ENCODE measurements at regions not wholly inside any gene's neighbourhood (a gene's known extent, or its start where the extent isn't known, plus 50 kb on each side); places are given as distances from the start of the nearest gene placed in this dataset.

DNA sequence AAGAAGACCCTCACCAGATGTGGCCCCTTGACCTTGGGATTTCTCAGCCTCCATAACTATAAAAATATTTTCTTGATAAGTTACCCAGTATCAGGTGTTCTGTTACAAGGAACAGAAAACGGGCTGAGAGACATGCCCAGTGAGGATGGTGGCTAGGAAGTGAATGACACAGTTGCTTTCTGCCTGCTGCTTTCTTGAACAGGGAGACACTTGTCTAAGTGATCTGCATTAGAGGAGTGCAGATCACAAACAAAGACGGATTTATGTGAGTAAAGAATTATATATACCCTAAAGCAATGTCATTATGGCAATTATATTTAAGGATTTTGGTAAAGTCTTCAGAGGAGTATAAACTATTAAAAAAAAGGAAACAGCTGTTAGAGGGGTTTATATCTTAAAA is 169.2 kb upstream of the AHR start:
- H2BK20ac ChIP-seq (ENCODE audit: low read length): no peak overlapping the region
- ChIA-PET POLR2A (ENCODE audit: partially characterized antibody) (no interaction called here), CTCF (ENCODE audit: partially characterized antibody) (interaction anchor here (1.1 kb wide), 1 partner anchor 146 kb away, joined by 3 read pairs; no protein-coding TSS in a partner anchor)
- no peaks in the 10 kb centered on the region for H3K79me1 ChIP-seq (ENCODE audit: low read depth, low read length)
- 94% methylated on average over 2 of the region's 2 CpGs; no CpG with 5 or more reads in 1 of the 2 experiments for WGBS, 2 experiments (ENCODE audit: extremely low coverage in 1 of 2, insufficient coverage in 1 of 2, insufficient read length in 1 of 2, insufficient replicate concordance in 2 of 2, low coverage in 1 of 2, low lambda C conversion rate in 2 of 2, missing lambda C conversion rate in 1 of 2)
- no peak overlapping the region for H3K23ac ChIP-seq (ENCODE audit: insufficient read length)
- H3K23me2 ChIP-seq (ENCODE audit: low read depth, low read length): no peaks in the 10 kb centered on the region
- no peak overlapping the region for H4K5ac ChIP-seq (ENCODE audit: insufficient read length, low read depth, low read length)
- H3K79me2 ChIP-seq (ENCODE audit: control insufficient read depth in 1 of 2, insufficient read depth in 2 of 2, low read length in 2 of 2): no peaks in the 10 kb centered on the region
- no peak overlapping the region for H3K27ac ChIP-seq (ENCODE audit: low read depth, low read length)
- H2BK5ac ChIP-seq (ENCODE audit: low read depth, low read length): no peak overlapping the region
- no peak overlapping the region for H3K56ac ChIP-seq (replicated peaks; ENCODE audit: insufficient read length, low read depth, low read length)
- H3K4me2 ChIP-seq (ENCODE audit: insufficient read depth in 1 of 2, low read depth in 2 of 2, low read length in 2 of 2): no peak overlapping the region
- no peak overlapping the region for H3K18ac ChIP-seq (ENCODE audit: extremely low read depth, low read length)
- H3K27me3 ChIP-seq (replicated peaks in 1 of 4; ENCODE audit: control insufficient read depth in 3 of 4, extremely low read depth in 1 of 4, insufficient read depth in 3 of 4, low read length in 3 of 4): no peaks in the 10 kb centered on the region
- no peak overlapping the region for H4K8ac ChIP-seq (ENCODE audit: extremely low read depth, insufficient read depth, low read length)
- H2AK5ac ChIP-seq (ENCODE audit: low read depth, low read length): no peak overlapping the region
- no peaks in the 10 kb centered on the region for H3K9me3 ChIP-seq (ENCODE audit: insufficient read depth in 2 of 2, low read depth in 1 of 2, low read length in 1 of 2)
- H2AFZ ChIP-seq (ENCODE audit: low read length): no peak overlapping the region
- H4K91ac ChIP-seq (replicated peaks; ENCODE audit: insufficient read length, low read length): no peak overlapping the region
- H3K14ac ChIP-seq (ENCODE audit: insufficient read length): no peak overlapping the region
- H3K4me3 ChIP-seq (ENCODE audit: extremely low read depth in 1 of 4, insufficient read depth in 2 of 4, low read depth in 3 of 4, low read length in 4 of 4): no peak overlapping the region
- no peak overlapping the region for H3K9ac ChIP-seq (replicated peaks in 1 of 4; ENCODE audit: extremely low read depth in 1 of 4, low read depth in 3 of 4, low read length in 3 of 4)
- H3K36me3 ChIP-seq (ENCODE audit: control insufficient read depth in 2 of 4, insufficient read depth in 4 of 4, low read length in 3 of 4): no peaks in the 10 kb centered on the region
- no peak overlapping the region for H3K4ac ChIP-seq (replicated peaks; ENCODE audit: insufficient read length, low read depth, low read length)
- H2BK15ac ChIP-seq (ENCODE audit: low read length): no peak overlapping the region
- FAIRE-seq (no peak), DNase-seq (ENCODE audit: low read depth in 1 of 2, low spot score in 2 of 2) (no peak)
- H2BK12ac ChIP-seq (ENCODE audit: low read depth, low read length): no peak overlapping the region
- no peaks in the 10 kb centered on the region for H4K20me1 ChIP-seq (replicated peaks in 1 of 2; ENCODE audit: control insufficient read depth in 1 of 2, insufficient read depth in 2 of 2, low read length in 2 of 2)
- no peaks in the 10 kb centered on the region for H3K4me1 ChIP-seq (replicated peaks in 1 of 4; ENCODE audit: control insufficient read depth in 3 of 4, insufficient read depth in 4 of 4, low read length in 3 of 4)
- H2BK120ac ChIP-seq (replicated peaks; ENCODE audit: low read depth, low read length): no peak overlapping the region
- TF ChIP-seq RXRA (IDR thresholded peaks at IDR 0.05; ENCODE audit: insufficient read depth, low read depth, low read length): no peak
- no peak for TF ChIP-seq HDAC2 (IDR thresholded peaks at IDR 0.05; ENCODE audit: borderline replicate concordance in 1 of 2, low read depth in 2 of 2, low read length in 2 of 2)
- TF ChIP-seq KDM5A (IDR thresholded peaks at IDR 0.05; ENCODE audit: low read length): no peak
- no peak for TF ChIP-seq SRF (IDR thresholded peaks at IDR 0.05; ENCODE audit: low read depth, low read length)
- TF ChIP-seq PHF8 (conservative IDR thresholded peaks at IDR 0.05; ENCODE audit: low read depth, low read length): no peak
- no peak for TF ChIP-seq EP300 (IDR thresholded peaks at IDR 0.05; ENCODE audit: borderline replicate concordance in 1 of 2, low read depth in 2 of 2, low read length in 2 of 2)
- no peak for TF ChIP-seq BRCA1 (IDR thresholded peaks at IDR 0.05; ENCODE audit: low read depth, low read length)
- no peak for TF ChIP-seq YY1 (IDR thresholded peaks at IDR 0.05; ENCODE audit: low read depth, low read length)
- TF ChIP-seq TEAD4 (IDR thresholded peaks at IDR 0.05; ENCODE audit: low read depth, low read length): no peak
- TF ChIP-seq SUZ12 (IDR thresholded peaks at IDR 0.05; ENCODE audit: low read length): no peak
- no peak for TF ChIP-seq POLR2AphosphoS5 (IDR thresholded peaks at IDR 0.05; ENCODE audit: low read depth, low read length)
- no peak for TF ChIP-seq EZH2 (IDR thresholded peaks at IDR 0.05; ENCODE audit: low read depth, low read length, severe bottlenecking)
- no peak for TF ChIP-seq KDM4A (IDR thresholded peaks at IDR 0.05; ENCODE audit: low read depth, low read length, severe bottlenecking)
